ENCODE measurements at regions not wholly inside any gene's neighbourhood (a gene's known extent, or its start where the extent isn't known, plus 50 kb on each side); places are given as distances from the start of the nearest gene placed in this dataset.

DNA sequence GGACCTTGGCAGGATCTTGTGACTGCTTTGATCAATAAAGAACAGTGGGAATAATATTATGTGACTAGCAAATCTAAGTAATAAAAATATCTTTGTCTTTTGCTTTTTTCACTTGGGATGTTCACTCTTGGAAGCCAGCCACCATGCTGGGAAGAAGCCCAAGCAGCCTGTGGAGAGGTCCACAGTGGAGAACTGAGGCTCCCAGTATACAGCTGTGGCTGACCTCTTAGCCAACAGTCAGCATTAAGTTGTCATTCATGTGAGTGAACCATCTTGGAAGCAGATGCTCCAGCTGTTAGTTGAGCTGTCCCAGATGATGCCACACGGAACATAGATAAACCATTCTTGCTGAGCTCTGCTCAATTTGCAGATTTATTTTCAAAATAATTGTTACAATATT, 160.0 kb downstream of the OSR1 start:
- no peak overlapping the region for H3K4me3 ChIP-seq (ENCODE audit: low read depth, low read length)
- TF ChIP-seq, protein P1, sequence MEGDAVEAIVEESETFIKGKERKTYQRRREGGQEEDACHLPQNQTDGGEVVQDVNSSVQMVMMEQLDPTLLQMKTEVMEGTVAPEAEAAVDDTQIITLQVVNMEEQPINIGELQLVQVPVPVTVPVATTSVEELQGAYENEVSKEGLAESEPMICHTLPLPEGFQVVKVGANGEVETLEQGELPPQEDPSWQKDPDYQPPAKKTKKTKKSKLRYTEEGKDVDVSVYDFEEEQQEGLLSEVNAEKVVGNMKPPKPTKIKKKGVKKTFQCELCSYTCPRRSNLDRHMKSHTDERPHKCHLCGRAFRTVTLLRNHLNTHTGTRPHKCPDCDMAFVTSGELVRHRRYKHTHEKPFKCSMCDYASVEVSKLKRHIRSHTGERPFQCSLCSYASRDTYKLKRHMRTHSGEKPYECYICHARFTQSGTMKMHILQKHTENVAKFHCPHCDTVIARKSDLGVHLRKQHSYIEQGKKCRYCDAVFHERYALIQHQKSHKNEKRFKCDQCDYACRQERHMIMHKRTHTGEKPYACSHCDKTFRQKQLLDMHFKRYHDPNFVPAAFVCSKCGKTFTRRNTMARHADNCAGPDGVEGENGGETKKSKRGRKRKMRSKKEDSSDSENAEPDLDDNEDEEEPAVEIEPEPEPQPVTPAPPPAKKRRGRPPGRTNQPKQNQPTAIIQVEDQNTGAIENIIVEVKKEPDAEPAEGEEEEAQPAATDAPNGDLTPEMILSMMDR (IDR thresholded peaks at IDR 0.05; ENCODE audit: control insufficient read depth, extremely low read depth, insufficient read depth): no peak
- no peak for DNase-seq (ENCODE audit: low read depth)

DNA sequence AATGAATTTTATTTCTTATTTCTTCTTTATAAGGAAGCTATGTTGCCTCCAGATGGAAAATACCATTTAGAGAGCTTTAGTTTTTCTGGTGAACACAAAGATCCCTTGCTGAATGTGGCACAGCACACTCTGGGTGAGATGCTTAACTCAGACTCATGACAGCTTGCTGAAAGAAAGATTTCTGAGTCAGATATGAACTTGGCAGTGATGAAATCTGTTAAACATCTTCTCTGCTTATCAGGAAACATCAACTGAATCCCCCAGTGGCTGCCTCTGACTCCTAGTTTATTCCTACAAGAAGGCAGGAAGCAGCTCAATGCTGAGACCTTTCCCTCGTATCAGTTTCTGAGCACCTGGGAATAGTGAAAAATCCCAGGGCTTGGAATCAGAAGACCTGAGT, 162.8 kb downstream of the OSR1 start:
- TF ChIP-seq, protein P1 (IDR thresholded peaks at IDR 0.05; ENCODE audit: control insufficient read depth, extremely low read depth, insufficient read depth): no peak
- DNase-seq (ENCODE audit: low read depth): no peak
- no peak overlapping the region for H3K4me3 ChIP-seq (ENCODE audit: low read depth, low read length)

DNA sequence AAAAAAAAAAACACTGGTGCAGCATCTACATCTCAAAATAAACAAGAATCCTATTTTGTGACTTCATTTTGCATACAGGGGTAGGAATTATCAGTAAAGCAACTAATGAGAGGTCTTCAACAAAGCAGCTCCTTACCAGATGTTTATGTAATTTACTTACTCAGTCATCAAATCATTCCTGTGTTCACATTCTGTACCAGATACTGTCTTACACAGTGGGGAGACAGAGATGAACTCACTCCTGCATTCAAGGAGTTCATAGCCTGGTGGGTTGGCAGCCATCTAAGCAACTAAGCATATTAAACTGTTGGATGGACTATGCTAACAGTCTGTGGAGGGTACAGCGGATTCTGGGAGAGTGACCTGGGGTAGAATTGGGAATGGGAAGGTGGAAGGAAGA, 169.0 kb downstream of the OSR1 start:
- DNase-seq (ENCODE audit: low read depth): no peak
- TF ChIP-seq, protein P1 (IDR thresholded peaks at IDR 0.05; ENCODE audit: control insufficient read depth, extremely low read depth, insufficient read depth): no peak
- no peak overlapping the region for H3K4me3 ChIP-seq (ENCODE audit: low read depth, low read length)

DNA sequence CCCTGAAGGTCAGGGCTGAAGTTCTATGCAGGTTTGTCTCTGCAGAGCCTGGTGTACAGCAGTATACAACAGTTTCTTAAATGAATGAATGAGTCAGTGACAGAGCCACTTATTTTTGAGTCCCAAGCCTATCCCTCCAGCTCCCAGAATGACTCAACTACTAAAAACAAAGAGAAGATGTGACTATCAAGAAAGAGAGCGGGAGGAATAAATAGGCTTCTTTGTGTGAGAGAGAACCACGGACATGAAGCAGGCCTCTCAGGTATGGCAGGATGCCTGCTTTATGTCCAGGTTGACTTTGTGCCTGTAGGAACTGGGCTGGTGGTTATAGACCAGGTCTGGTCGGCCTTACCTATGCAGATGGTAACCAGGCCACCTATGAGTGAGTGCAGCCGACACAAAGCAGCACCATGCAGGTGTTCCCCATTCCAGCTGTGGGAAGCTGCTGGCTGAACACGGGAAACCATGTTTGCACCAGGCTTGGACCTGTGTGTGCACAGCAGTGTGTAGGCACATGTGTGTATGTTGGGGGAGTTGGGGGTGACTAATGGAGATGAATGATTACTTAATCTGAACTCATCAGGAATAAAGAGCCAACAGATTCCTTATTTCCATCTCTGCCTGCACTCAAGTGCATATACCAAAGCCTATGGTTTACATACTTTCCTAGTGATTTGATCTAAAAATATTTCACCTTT, 171.0 kb downstream of the OSR1 start:
- TF ChIP-seq, protein P1 (IDR thresholded peaks at IDR 0.05; ENCODE audit: control insufficient read depth, extremely low read depth, insufficient read depth): no peak
- DNase-seq (ENCODE audit: low read depth): no peak
- H3K4me3 ChIP-seq (ENCODE audit: low read depth, low read length): no peak overlapping the region

DNA sequence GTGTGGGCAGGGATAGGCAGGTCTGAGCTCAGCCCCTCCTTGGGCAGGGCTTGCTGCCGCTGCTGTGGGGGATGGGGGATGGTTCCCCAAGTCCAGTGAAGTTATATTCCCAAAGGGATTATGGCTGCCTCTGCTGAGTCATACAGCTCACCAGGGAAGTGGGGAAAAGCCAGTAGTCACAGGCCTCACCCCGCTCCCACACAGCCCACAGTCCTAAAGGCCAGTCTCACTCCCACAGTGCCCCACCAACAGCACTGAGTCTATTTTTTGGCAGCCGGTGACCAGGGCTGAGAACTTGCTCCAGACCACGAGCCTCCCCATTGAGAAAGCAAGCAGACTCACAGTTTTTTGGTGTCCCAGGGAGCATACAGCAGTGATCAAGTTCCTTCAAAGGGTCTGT, 173.3 kb downstream of the OSR1 start:
- TF ChIP-seq, protein P1 (IDR thresholded peaks at IDR 0.05; ENCODE audit: control insufficient read depth, extremely low read depth, insufficient read depth): no peak
- H3K4me3 ChIP-seq (ENCODE audit: low read depth, low read length): no peak overlapping the region
- no peak for DNase-seq (ENCODE audit: low read depth)

DNA sequence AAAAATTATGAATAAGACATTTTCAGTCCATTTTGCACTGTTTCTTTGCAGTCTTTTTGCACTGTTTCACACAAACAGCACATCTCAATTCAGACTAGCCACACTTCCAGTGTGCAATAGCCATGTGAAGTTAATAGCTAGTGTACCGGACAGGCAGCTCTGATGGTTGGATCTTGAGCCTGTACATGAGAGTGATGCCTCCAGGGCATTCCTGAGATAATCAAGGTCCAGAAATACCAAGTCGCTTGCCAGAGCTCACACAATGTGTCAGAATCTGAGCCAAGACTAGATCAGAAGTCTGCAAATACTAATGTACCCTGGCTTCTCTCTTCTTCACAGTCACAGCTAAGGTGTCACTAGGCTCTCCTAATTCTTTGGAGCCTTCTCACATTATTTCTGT, 180.2 kb downstream of the OSR1 start:
- TF ChIP-seq, protein P1 (IDR thresholded peaks at IDR 0.05; ENCODE audit: control insufficient read depth, extremely low read depth, insufficient read depth): no peak
- DNase-seq (ENCODE audit: low read depth): peak; percentile 85
- H3K4me3 ChIP-seq (ENCODE audit: low read depth, low read length): no peak overlapping the region

DNA sequence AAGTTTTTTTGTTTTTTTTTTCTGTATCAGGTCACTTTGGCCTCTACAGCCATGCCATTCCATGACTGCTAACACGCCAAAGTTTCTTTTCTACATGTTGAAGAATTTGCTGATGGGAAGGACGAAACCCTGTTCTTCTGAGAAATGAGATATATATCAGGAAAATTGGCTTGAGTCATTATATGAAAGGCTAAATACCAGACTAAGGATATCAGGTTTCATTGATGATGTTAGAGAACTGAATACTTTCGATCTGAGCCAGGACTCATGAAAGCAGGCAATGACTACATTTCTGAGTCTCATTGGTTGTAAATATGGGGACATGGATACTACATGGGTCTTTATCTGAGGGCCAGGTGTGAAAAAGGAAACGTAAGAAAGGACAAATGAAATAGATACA, 181.4 kb downstream of the OSR1 start:
- no peak for DNase-seq (ENCODE audit: low read depth)
- no peak overlapping the region for H3K4me3 ChIP-seq (ENCODE audit: low read depth, low read length)
- TF ChIP-seq, protein P1 (IDR thresholded peaks at IDR 0.05; ENCODE audit: control insufficient read depth, extremely low read depth, insufficient read depth): no peak
